ENCODE measurements at regions not wholly inside any gene's neighbourhood (a gene's known extent, or its start where the extent isn't known, plus 50 kb on each side); places are given as distances from the start of the nearest gene placed in this dataset.

DNA sequence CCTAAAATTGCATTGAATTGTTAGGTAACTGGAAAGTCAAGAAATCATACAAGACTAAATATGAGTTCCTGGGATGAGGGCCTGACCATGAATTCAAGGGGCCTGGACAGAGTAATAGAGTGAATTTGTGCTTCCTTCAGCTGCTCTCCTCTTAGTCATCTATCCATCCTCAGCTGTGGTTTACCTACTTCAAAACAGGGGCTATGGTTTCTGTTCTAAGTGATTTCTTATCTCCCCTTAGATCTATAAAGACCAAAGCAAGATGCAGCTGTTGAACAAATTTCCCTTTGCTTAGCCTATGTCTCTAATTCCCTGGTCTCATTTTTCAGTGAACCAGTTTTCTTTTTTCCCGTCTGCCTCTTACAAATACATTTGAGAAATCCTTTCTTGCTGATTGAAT is 428.5 kb downstream of the FAM181B start:
- FAIRE-seq: no peak
- no peaks in the 10 kb centered on the region for H3K9me3 ChIP-seq (ENCODE audit: control insufficient read depth in 2 of 2, insufficient read depth in 1 of 2, low read depth in 1 of 2, low read length in 1 of 2)
- DNase-seq: no peak
- WGBS, 3 donors: 72 to 81% (median 78%) methylated on average over 1 of the region's 1 CpG
- H3K27ac ChIP-seq (ENCODE audit: low read depth in 1 of 3, low read length in 2 of 3): no peak overlapping the region
- H3K27me3 ChIP-seq (ENCODE audit: control insufficient read depth in 3 of 3, insufficient read depth in 3 of 3, low read length in 3 of 3): no peaks in the 10 kb centered on the region
- H3K36me3 ChIP-seq (ENCODE audit: control insufficient read depth in 3 of 3, insufficient read depth in 2 of 3, low read depth in 1 of 3, low read length in 3 of 3): no peaks in the 10 kb centered on the region
- H3K4me3 ChIP-seq (ENCODE audit: low read depth in 1 of 3, low read length in 3 of 3): no peak overlapping the region
- H3K4me1 ChIP-seq (ENCODE audit: control insufficient read depth in 3 of 3, insufficient read depth in 2 of 3, low read depth in 1 of 3, low read length in 2 of 3): no peaks in the 10 kb centered on the region

DNA sequence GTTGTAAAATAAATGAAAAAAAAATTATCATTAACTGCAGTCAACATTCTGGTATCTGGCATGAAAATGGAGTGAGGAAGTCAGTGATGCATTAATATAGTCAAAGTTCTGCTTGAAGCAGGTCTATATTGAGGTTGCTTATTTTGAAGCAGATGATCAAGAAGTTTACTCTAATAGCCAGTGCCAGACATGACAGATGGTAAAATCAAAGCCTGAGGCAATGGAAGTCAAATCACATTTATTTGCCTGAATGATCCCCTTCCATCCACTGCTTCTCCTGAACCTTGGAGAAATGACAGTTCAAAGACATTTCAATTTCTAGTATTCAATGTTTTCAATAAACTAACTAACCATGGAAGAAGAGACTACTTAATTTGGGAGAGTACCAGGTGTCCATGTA is 430.0 kb downstream of the FAM181B start:
- H3K27ac ChIP-seq (ENCODE audit: low read depth in 1 of 3, low read length in 2 of 3): no peak overlapping the region
- H3K27me3 ChIP-seq (ENCODE audit: control insufficient read depth in 3 of 3, insufficient read depth in 3 of 3, low read length in 3 of 3): no peaks in the 10 kb centered on the region
- no peaks in the 10 kb centered on the region for H3K4me1 ChIP-seq (ENCODE audit: control insufficient read depth in 3 of 3, insufficient read depth in 2 of 3, low read depth in 1 of 3, low read length in 2 of 3)
- no peaks in the 10 kb centered on the region for H3K9me3 ChIP-seq (ENCODE audit: control insufficient read depth in 2 of 2, insufficient read depth in 1 of 2, low read depth in 1 of 2, low read length in 1 of 2)
- no peak overlapping the region for H3K4me3 ChIP-seq (ENCODE audit: low read depth in 1 of 3, low read length in 3 of 3)
- DNase-seq (no peak), FAIRE-seq (no peak)
- no peaks in the 10 kb centered on the region for H3K36me3 ChIP-seq (ENCODE audit: control insufficient read depth in 3 of 3, insufficient read depth in 2 of 3, low read depth in 1 of 3, low read length in 3 of 3)

DNA sequence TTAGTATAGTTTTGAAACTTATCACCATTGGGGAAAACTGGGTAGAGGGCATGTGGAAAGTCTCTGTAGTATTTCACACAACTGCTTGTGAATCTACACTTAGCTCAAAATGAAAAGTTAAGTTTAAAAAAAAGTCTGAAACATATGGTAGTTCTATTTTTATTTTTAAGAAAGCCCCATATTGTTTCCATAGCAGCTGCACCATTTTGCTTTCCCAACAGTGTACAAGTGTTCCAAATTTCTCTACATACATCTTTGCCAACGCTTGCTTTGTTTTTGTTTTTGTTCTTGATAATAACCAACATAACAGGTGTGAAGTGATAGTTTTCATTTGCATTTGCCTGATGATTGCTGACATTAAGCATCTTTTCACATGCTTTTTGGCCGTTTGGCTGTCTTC is 445.2 kb downstream of the FAM181B start:
- Histone ChIP-seq H3K27me3 (ENCODE audit: control insufficient read depth in 3 of 3, insufficient read depth in 3 of 3, low read length in 3 of 3) (no peaks in the 10 kb centered on the region), H3K36me3 (ENCODE audit: control insufficient read depth in 3 of 3, insufficient read depth in 2 of 3, low read depth in 1 of 3, low read length in 3 of 3) (no peaks in the 10 kb centered on the region), H3K4me1 (ENCODE audit: control insufficient read depth in 3 of 3, insufficient read depth in 2 of 3, low read depth in 1 of 3, low read length in 2 of 3) (no peaks in the 10 kb centered on the region), H3K9me3 (ENCODE audit: control insufficient read depth in 2 of 2, insufficient read depth in 1 of 2, low read depth in 1 of 2, low read length in 1 of 2) (peaks cover 0 to under 1% of the 10 kb centered on the region in 2 donors), H3K27ac (ENCODE audit: low read depth in 1 of 3, low read length in 2 of 3) (no peak overlapping the region), H3K4me3 (ENCODE audit: low read depth in 1 of 3, low read length in 3 of 3) (no peak overlapping the region)
- no peak for FAIRE-seq
- 45 to 67% (median 49%) methylated on average over 2 of the region's 2 CpGs for WGBS, 3 donors
- DNase-seq: no peak

DNA sequence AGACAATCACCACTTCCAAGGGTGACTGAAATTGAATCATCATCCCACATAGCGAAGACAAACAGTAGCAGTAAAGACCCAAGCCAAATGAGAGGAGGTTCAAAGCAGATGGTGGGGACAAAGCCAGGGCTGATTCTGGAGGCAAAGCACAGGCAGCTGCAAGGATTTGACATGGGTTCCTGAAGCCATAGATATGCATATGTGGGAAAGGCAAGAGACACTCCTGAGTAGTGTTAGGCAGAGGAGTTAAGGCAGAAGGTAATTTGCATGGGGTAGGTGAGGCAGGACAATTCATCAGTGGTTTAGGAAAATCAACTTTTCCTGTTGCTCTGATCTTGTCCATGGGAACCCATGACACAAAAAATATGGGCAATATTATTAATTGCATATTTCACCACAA is 462.8 kb downstream of the FAM181B start:
- Histone ChIP-seq H3K27ac (ENCODE audit: low read depth in 1 of 3, low read length in 2 of 3) (no peak overlapping the region), H3K27me3 (ENCODE audit: control insufficient read depth in 3 of 3, insufficient read depth in 3 of 3, low read length in 3 of 3) (no peaks in the 10 kb centered on the region), H3K4me3 (ENCODE audit: low read depth in 1 of 3, low read length in 3 of 3) (no peak overlapping the region), H3K36me3 (ENCODE audit: control insufficient read depth in 3 of 3, insufficient read depth in 2 of 3, low read depth in 1 of 3, low read length in 3 of 3) (no peaks in the 10 kb centered on the region), H3K9me3 (ENCODE audit: control insufficient read depth in 2 of 2, insufficient read depth in 1 of 2, low read depth in 1 of 2, low read length in 1 of 2) (no peaks in the 10 kb centered on the region), H3K4me1 (ENCODE audit: control insufficient read depth in 3 of 3, insufficient read depth in 2 of 3, low read depth in 1 of 3, low read length in 2 of 3) (no peaks in the 10 kb centered on the region)
- no peak for DNase-seq
- no peak for FAIRE-seq
- 92 to 95% (median 94%) methylated on average over 1 of the region's 1 CpG for WGBS, 3 donors

DNA sequence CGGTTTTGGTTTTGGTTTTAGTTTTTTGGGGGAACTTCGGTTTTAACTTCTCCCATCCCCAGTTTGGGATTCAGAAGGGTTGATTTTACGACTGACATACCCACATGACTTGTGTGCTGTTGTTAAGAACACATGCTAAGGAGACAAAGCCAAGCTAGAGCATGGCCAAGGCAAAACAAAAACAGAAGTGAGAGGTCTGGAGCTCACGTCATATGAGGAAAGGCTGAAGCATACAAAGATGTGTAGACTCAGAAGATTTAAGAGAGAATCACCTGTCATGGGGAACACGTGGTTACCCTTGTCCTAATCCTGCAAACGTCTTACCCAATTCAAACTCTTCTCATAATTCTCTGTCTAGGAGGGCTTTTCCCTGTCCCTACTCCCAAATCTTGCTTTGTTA is 465.0 kb downstream of the FAM181B start:
- no peaks in the 10 kb centered on the region for H3K36me3 ChIP-seq (ENCODE audit: control insufficient read depth in 3 of 3, insufficient read depth in 2 of 3, low read depth in 1 of 3, low read length in 3 of 3)
- no peaks in the 10 kb centered on the region for H3K4me1 ChIP-seq (ENCODE audit: control insufficient read depth in 3 of 3, insufficient read depth in 2 of 3, low read depth in 1 of 3, low read length in 2 of 3)
- H3K27me3 ChIP-seq (ENCODE audit: control insufficient read depth in 3 of 3, insufficient read depth in 3 of 3, low read length in 3 of 3): no peaks in the 10 kb centered on the region
- H3K27ac ChIP-seq (ENCODE audit: low read depth in 1 of 3, low read length in 2 of 3): no peak overlapping the region
- no peak overlapping the region for H3K4me3 ChIP-seq (ENCODE audit: low read depth in 1 of 3, low read length in 3 of 3)
- WGBS, 3 donors: 54 to 66% (median 57%) methylated on average over 6 of the region's 6 CpGs
- FAIRE-seq (no peak), DNase-seq (no peak)
- no peaks in the 10 kb centered on the region for H3K9me3 ChIP-seq (ENCODE audit: control insufficient read depth in 2 of 2, insufficient read depth in 1 of 2, low read depth in 1 of 2, low read length in 1 of 2)

DNA sequence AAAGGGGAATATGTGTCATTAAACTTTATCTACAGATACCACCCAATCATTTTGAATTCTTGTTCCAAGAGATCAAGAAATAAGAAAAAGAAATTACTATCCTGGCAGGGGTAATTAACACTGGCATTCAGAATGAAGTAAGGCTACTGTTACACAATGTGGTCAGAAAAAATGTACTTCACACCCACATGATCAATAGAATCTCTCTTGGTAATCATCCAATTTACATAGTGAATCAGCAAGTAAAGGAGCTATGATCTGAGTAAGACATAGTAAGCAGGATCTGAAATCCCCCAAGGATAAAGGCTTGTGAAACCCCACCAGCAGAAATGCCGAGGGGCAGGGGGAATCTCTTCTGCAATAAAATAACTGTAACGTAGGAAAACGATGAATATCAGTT is 466.5 kb downstream of the FAM181B start:
- no peaks in the 10 kb centered on the region for H3K9me3 ChIP-seq (ENCODE audit: control insufficient read depth in 2 of 2, insufficient read depth in 1 of 2, low read depth in 1 of 2, low read length in 1 of 2)

DNA sequence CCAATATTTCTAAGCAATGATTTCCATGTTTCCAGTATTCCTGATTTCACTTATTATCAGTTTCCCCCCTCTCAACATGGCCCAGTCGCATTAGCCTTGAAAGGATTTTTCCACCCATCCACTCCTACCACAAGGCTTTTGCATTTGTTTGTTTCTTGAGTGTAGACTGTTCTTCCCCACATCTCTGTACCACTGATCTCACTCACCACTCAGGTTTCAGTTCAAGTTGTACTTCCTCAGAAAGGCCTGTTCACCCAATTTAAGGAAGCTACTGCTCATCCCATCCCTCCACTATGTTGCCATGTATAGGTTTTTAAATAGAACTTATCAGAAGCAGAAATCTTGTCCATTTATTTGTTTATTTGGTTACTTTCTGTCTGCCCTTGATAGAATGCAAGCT is 472.3 kb downstream of the FAM181B start:
- DNase-seq (no peak), FAIRE-seq (no peak)

More for the DNA sequence above, 466.5 kb downstream of the FAM181B start:
- WGBS, 3 donors: 74 to 86% (median 85%) methylated on average over 3 of the region's 3 CpGs
- DNase-seq (no peak), FAIRE-seq (no peak)
- H3K4me1 ChIP-seq (ENCODE audit: control insufficient read depth in 3 of 3, insufficient read depth in 2 of 3, low read depth in 1 of 3, low read length in 2 of 3): no peaks in the 10 kb centered on the region
- H3K36me3 ChIP-seq (ENCODE audit: control insufficient read depth in 3 of 3, insufficient read depth in 2 of 3, low read depth in 1 of 3, low read length in 3 of 3): no peaks in the 10 kb centered on the region
- no peak overlapping the region for H3K27ac ChIP-seq (ENCODE audit: low read depth in 1 of 3, low read length in 2 of 3)
- no peaks in the 10 kb centered on the region for H3K27me3 ChIP-seq (ENCODE audit: control insufficient read depth in 3 of 3, insufficient read depth in 3 of 3, low read length in 3 of 3)
- H3K4me3 ChIP-seq (ENCODE audit: low read depth in 1 of 3, low read length in 3 of 3): no peak overlapping the region

DNA sequence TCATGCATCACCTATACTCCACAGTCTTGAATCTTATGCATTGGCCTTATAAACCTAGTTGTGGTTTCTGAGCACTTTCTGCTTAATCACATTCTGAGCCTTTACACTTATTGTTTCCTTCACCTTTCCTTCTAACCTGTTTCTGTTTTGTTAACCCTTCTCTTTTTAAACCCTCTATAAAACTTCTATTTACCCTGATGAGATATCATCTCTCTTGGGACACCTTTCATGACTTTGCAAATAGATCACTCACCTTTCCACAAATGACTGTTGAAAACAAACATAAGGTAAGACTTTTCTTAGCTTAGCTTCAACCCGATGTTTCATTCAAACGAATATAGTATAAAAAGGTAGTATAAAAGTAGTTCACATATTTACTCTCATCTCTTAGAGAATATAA is 483.6 kb downstream of the FAM181B start:
- Histone ChIP-seq H3K36me3 (ENCODE audit: control insufficient read depth in 3 of 3, insufficient read depth in 2 of 3, low read depth in 1 of 3, low read length in 3 of 3) (no peaks in the 10 kb centered on the region), H3K4me1 (ENCODE audit: control insufficient read depth in 3 of 3, insufficient read depth in 2 of 3, low read depth in 1 of 3, low read length in 2 of 3) (no peaks in the 10 kb centered on the region), H3K27ac (ENCODE audit: low read depth in 1 of 3, low read length in 2 of 3) (no peak overlapping the region), H3K4me3 (ENCODE audit: low read depth in 1 of 3, low read length in 3 of 3) (no peak overlapping the region), H3K27me3 (ENCODE audit: control insufficient read depth in 3 of 3, insufficient read depth in 3 of 3, low read length in 3 of 3) (no peaks in the 10 kb centered on the region), H3K9me3 (ENCODE audit: control insufficient read depth in 2 of 2, insufficient read depth in 1 of 2, low read depth in 1 of 2, low read length in 1 of 2) (no peaks in the 10 kb centered on the region)
- 11 to 62% (median 35%) methylated on average over 2 of the region's 2 CpGs for WGBS, 3 donors
- FAIRE-seq (no peak), DNase-seq (no peak)

More for the DNA sequence above, 472.3 kb downstream of the FAM181B start:
- 86 to 93% (median 90%) methylated on average over 1 of the region's 1 CpG for WGBS, 3 donors
- H3K4me1 ChIP-seq (ENCODE audit: control insufficient read depth in 3 of 3, insufficient read depth in 2 of 3, low read depth in 1 of 3, low read length in 2 of 3): no peaks in the 10 kb centered on the region
- H3K9me3 ChIP-seq (ENCODE audit: control insufficient read depth in 2 of 2, insufficient read depth in 1 of 2, low read depth in 1 of 2, low read length in 1 of 2): no peaks in the 10 kb centered on the region
- no peak overlapping the region for H3K4me3 ChIP-seq (ENCODE audit: low read depth in 1 of 3, low read length in 3 of 3)
- H3K27ac ChIP-seq (ENCODE audit: low read depth in 1 of 3, low read length in 2 of 3): no peak overlapping the region
- no peaks in the 10 kb centered on the region for H3K36me3 ChIP-seq (ENCODE audit: control insufficient read depth in 3 of 3, insufficient read depth in 2 of 3, low read depth in 1 of 3, low read length in 3 of 3)
- H3K27me3 ChIP-seq (ENCODE audit: control insufficient read depth in 3 of 3, insufficient read depth in 3 of 3, low read length in 3 of 3): no peaks in the 10 kb centered on the region

DNA sequence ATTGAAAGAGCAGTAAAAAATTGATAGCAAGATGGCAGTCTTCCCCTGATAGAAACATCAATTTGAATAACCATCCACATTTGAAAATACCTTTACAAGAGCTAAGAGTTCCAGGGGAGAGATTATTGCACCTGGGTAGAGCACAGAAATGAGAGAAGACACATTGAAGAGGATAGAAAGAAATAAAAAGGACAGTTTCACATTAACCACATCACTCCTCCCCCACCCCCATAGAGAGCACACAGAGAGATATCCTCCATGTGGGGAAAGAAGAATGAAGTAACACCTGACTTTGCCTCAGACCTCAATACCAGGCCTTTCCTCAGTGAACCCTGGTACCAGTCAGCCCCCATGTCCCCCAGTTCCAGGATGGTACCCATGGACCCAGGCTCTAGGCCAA is 486.7 kb downstream of the FAM181B start:
- H3K4me3 ChIP-seq (ENCODE audit: low read depth in 1 of 3, low read length in 3 of 3): no peak overlapping the region
- DNase-seq (no peak), FAIRE-seq (no peak)
- no peaks in the 10 kb centered on the region for H3K9me3 ChIP-seq (ENCODE audit: control insufficient read depth in 2 of 2, insufficient read depth in 1 of 2, low read depth in 1 of 2, low read length in 1 of 2)
- no peaks in the 10 kb centered on the region for H3K4me1 ChIP-seq (ENCODE audit: control insufficient read depth in 3 of 3, insufficient read depth in 2 of 3, low read depth in 1 of 3, low read length in 2 of 3)
- no peaks in the 10 kb centered on the region for H3K27me3 ChIP-seq (ENCODE audit: control insufficient read depth in 3 of 3, insufficient read depth in 3 of 3, low read length in 3 of 3)
- no peak overlapping the region for H3K27ac ChIP-seq (ENCODE audit: low read depth in 1 of 3, low read length in 2 of 3)
- no peaks in the 10 kb centered on the region for H3K36me3 ChIP-seq (ENCODE audit: control insufficient read depth in 3 of 3, insufficient read depth in 2 of 3, low read depth in 1 of 3, low read length in 3 of 3)

Data from small intestine (tissue), 7 donors.